Endometrium (tissue), 2 donors: ENCODE measurements at regions not wholly inside any gene's neighbourhood (a gene's known extent, or its start where the extent isn't known, plus 50 kb on each side); places are given as distances from the start of the nearest gene placed in this dataset.
A peak's percentile ranks its signal among the peaks of the same experiment; 100 is the strongest.

Source experiments
- FAIRE-seq: peaks from 2 replicates; lab custom pipeline; 2012; peaks lifted over from hg19 to GRCh38; lab: Jason Lieb, UNC
- donor health status: control.
- donor health status: control.

DNA sequence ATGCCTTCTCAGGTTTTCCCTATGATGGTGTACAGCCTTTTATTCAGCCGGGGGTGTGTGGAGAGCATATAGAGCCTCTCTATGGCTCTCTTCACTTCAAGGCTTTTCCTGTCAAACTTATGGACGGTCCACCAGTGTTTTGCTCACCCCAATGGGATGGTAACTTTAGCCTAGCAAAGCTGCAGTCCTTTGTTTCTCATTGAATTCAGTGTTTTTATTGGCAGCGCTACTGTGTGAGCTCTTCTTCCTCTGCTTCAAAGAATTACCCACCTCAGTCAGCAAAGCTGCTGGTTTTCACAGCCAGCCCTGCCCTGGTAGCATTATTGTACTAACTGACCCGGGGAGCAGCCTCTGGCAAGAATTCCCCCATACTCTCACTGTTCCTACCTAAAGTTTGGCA is 145.3 kb upstream of the RRP15 start:
- no peak for FAIRE-seq

DNA sequence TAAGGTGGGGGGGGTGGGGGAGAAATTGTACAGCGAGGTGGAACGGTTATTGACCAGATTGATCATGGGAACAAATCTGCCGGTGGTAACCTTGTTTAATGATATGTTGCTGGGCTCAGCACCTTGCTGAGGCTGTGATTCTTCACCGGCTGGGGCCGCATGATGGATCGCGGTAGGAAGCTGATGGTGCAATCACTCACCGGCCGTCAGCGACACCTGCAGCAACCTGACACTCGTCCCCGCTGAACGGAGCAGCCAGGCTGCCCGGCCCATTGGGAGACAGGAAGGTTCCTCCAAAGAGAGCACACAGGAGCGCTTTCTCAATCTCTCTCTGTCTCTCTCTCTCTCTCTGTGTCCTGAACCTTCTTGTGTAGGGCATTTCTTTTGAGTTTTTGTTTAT is 128.5 kb upstream of the RRP15 start:
- no peak for FAIRE-seq

- FAIRE-seq: no peak
These were observed 121.7 kb upstream of the RRP15 start for GRCh38 chr1:218163371-218163770.

- no peak for FAIRE-seq
These were observed 120.8 kb upstream of the RRP15 start for GRCh38 chr1:218164111-218164929.

- FAIRE-seq: no peak
These were observed 120.0 kb upstream of the RRP15 start for GRCh38 chr1:218164930-218165700.

GRCh38 chr1:218165701-218166114 is 119.4 kb upstream of the RRP15 start:
- FAIRE-seq: no peak

DNA sequence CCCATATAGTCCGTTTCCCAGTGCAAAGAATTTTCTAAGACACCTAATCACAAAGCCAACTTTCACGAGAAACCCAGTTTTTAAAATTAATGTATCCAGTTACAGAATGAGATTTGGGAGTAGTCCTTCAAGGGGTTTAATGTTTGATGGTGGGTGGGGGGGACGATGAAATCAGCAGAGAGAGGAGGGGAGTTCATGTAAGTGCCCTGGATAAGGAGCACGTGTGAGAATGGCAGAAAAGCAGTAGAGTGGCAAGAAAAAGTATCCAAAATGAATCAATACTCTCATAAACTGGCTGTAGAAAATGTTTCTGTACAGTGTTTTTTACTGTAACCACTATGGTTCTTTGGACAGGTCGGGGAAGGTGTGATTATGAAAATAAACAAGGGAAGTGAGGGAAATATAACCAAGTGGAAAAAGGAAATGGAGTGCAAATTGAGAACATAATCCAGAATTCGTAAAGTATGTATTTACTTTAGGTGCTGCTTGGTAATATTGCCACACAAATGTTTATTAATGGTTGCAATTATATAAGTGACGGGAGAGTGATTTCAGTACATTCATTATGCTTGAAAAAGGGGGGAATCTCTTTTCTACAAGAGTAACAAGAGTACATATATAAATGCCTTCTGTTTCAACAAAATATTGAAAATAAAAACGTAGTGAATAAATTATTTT is 118.7 kb upstream of the RRP15 start:
- no peak for FAIRE-seq

DNA sequence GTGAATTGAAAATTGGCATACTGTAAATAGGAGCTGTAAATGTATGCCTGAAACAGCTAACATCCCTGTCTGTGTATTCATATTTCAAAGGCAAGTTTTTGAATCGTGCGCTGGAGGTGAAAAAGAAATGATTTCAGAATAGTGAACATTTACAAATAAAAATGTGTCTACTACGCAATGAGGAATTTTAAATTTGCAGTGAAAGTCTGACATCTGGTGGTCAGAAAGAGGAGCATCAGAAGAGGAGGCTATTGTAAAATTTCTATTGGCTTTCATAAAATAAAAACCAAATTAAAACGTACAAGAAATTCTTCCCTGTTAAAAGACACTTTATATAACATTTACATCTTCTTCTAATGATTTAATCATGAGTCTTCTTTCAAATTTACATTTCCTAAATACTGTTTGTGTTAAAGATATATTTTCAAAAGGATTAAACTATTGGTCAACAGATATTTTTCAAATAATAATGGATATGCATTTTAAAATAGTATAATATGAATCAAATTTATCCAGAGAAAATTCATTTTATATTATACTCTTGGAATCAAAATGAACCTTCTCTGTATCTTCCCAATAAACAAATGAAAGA is 113.7 kb upstream of the RRP15 start:
- peak; percentile 87 for FAIRE-seq

DNA sequence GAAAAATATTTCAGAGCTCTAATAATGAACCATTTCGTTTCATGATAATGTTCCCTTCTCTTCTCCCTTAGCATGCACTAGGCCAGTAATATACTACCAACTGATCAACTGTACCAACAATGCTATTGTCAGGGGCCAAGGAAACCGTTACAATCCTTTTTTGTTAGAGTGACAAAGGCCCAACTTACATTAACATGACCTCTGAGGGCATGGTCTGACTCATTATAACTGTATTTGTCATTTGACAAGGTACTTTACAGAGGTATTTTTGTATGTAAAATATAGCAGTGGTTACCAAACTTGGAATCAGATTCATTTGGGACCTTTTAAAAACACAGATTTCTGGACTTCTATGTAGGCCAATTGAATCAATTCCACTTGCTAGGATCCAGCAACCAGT is 102.6 kb upstream of the RRP15 start:
- FAIRE-seq: no peak

- no peak for FAIRE-seq
These were observed 84.1 kb upstream of the RRP15 start for GRCh38 chr1:218200979-218201378.

- no peak for FAIRE-seq
These were observed 83.5 kb upstream of the RRP15 start for GRCh38 chr1:218201601-218202000.

DNA sequence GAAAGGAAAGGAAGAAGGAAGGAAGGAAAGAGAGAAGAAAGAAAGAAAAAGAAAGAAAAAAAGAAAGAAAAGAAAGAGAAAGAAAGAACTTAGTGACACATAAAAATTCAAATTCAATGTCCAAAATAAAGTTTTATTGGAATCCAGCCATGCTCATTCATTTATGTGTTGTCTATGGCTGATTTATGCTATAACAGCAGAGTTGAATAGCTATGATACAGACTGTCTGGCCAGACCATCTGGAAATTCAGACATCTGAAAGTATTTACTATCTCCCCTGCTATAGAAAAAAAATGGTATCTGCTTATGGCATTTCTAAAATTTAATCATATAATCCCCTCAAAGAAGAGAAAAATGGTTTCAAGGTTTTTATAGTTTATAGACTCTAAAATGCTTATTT is 79.4 kb upstream of the RRP15 start:
- FAIRE-seq: no peak

GRCh38 chr1:218207194-218207593 is 77.9 kb upstream of the RRP15 start:
- FAIRE-seq: no peak

- no peak for FAIRE-seq
These were observed 75.7 kb upstream of the RRP15 start for GRCh38 chr1:218209351-218209861.

GRCh38 chr1:218211241-218211640 is 73.9 kb upstream of the RRP15 start:
- FAIRE-seq: no peak

DNA sequence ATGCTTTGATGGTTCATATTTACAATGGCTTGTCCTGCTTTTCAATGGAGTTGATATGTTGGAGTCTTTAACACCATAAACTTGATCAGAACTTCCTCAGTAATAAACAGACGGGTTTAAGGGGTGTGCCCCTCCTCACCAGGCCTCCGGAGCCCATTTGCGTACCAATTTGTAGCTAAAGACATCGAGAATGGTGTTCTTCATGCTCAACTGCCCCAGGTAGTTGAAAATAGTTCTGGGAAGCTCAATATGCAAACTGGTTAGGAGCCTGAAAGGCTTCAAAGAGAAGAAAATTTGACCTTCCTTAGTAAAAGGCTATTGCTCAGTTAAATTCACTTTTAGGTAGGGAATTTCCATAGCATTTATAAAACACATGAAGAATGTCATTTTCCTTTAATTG is 68.1 kb upstream of the RRP15 start:
- FAIRE-seq: no peak

GRCh38 chr1:218219460-218219859 is 65.6 kb upstream of the RRP15 start:
- no peak for FAIRE-seq

- no peak for FAIRE-seq
These were observed 61.0 kb upstream of the RRP15 start for GRCh38 chr1:218224101-218224500.

DNA sequence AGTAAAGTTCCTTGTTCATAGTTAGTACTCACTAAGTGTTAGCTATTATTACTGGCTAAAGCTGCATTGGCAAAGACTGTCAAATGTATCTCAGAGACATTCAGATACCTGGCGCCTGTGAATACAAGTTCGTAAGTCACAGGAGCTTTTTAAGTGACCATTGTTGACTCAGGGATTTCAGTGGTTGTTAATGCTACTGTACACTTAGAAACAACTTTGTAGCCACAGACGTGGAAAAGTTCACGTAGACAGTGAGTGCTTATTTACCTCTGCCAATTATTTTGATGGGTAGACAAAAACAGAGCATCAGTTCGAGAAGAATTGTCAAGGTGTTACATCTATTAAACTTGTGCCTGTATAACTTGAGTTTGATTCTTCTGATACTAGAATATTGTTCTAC is 59.1 kb upstream of the RRP15 start:
- no peak for FAIRE-seq
